ENCODE measurements at regions not wholly inside any gene's neighbourhood (a gene's known extent, or its start where the extent isn't known, plus 50 kb on each side); places are given as distances from the start of the nearest gene placed in this dataset.

DNA sequence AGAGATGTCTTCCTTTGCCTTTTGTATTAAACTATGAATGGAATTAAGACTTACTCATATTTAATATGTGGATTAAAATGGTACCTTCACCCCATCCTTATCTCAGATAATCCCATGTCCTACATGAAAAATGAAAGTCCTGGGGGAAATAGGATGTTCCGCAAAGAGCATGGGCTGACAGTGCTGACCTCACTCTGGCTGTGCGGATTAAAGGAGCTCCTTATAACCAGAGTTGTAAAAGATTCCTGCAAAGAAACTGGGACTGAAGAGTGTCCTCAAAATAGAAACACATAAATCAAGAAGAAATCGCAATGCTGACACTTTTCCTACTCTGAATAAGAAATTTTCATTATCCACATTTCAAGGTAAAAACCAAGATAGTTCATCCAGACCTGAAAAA lies 384.5 kb downstream of the LIG4 start:
- TF ChIP-seq, protein P1, sequence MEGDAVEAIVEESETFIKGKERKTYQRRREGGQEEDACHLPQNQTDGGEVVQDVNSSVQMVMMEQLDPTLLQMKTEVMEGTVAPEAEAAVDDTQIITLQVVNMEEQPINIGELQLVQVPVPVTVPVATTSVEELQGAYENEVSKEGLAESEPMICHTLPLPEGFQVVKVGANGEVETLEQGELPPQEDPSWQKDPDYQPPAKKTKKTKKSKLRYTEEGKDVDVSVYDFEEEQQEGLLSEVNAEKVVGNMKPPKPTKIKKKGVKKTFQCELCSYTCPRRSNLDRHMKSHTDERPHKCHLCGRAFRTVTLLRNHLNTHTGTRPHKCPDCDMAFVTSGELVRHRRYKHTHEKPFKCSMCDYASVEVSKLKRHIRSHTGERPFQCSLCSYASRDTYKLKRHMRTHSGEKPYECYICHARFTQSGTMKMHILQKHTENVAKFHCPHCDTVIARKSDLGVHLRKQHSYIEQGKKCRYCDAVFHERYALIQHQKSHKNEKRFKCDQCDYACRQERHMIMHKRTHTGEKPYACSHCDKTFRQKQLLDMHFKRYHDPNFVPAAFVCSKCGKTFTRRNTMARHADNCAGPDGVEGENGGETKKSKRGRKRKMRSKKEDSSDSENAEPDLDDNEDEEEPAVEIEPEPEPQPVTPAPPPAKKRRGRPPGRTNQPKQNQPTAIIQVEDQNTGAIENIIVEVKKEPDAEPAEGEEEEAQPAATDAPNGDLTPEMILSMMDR (IDR thresholded peaks at IDR 0.05; ENCODE audit: borderline replicate concordance), result no peak
- Histone ChIP-seq H3K27ac (replicated peaks) (no peak overlapping the region), H3K36me3 (no peaks in the 10 kb centered on the region), H3K9me3 (replicated peaks) (no peaks in the 10 kb centered on the region), H3K4me3 (no peak overlapping the region), H3K4me1 (no peaks in the 10 kb centered on the region), H3K27me3 (ENCODE audit: low read depth) (peaks cover 5% of the 10 kb centered on the region)
- intact Hi-C loops (cut with micrococcal nuclease), result no loop called here
- DNase-seq, result no peak

GRCh38 chr13:107827840-107828549 lies 387.3 kb downstream of the LIG4 start:
- TF ChIP-seq, protein P1 (IDR thresholded peaks at IDR 0.05; ENCODE audit: borderline replicate concordance), result no peak
- DNase-seq, result no peak
- Histone ChIP-seq H3K27ac (replicated peaks) (no peak overlapping the region), H3K27me3 (ENCODE audit: low read depth) (peaks cover 2% of the 10 kb centered on the region), H3K36me3 (no peaks in the 10 kb centered on the region), H3K9me3 (replicated peaks) (no peaks in the 10 kb centered on the region), H3K4me3 (no peak overlapping the region), H3K4me1 (no peaks in the 10 kb centered on the region)
- intact Hi-C loops (cut with micrococcal nuclease), result no loop called here

DNA sequence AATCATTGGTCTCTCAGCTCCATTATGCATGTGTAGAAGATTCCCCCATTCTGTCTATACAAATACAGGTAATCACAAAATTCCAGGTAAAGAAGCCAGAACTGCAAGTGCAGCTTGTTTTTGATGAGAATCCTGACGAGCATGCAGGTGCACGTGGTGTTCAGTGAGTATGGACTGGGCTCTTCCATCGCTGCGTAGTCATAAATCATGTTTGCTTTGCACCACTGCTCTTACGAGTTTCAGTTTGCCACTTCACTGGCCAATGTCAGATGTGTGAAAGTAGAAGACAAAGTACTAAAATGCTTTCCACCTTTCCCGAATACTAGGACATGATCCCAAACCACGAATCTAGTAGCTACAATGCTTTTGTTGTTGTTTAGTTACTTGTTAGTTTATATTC lies 390.7 kb downstream of the LIG4 start:
- intact Hi-C loops (cut with micrococcal nuclease), result no loop called here
- DNase-seq, result no peak
- no peak overlapping the region for H3K27ac ChIP-seq (replicated peaks)

DNA sequence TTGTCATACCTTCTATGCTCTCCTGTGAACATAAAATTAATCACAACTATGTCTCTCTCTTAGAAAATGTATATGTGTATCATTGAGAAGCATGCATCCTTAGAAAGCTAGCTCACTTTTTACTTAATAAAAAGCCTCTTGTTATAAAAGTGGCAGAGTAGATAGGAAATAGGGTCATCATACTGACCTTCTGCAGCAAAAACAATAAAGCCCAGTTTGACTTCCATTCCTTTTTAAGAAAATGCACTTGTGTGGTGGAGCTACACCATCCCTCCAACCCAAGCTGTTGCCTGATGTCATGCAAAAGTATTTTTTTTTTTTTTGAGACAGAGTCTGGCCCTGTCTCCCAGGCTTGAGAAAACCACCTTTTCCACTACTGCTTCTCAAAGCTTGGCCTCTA lies 393.3 kb downstream of the LIG4 start:
- Histone ChIP-seq H3K27ac (replicated peaks) (no peak overlapping the region), H3K36me3 (no peaks in the 10 kb centered on the region), H3K4me3 (no peak overlapping the region), H3K4me1 (no peaks in the 10 kb centered on the region), H3K9me3 (replicated peaks) (no peaks in the 10 kb centered on the region), H3K27me3 (ENCODE audit: low read depth) (no peaks in the 10 kb centered on the region)
- DNase-seq, result no peak
- TF ChIP-seq, protein P1 (IDR thresholded peaks at IDR 0.05; ENCODE audit: borderline replicate concordance), result no peak
- intact Hi-C loops (cut with micrococcal nuclease), result no loop called here

More for the DNA sequence above, 390.7 kb downstream of the LIG4 start:
- Histone ChIP-seq H3K9me3 (replicated peaks) (no peaks in the 10 kb centered on the region), H3K36me3 (no peaks in the 10 kb centered on the region), H3K27me3 (ENCODE audit: low read depth) (no peaks in the 10 kb centered on the region), H3K4me1 (no peaks in the 10 kb centered on the region), H3K4me3 (no peak overlapping the region)
- TF ChIP-seq, protein P1 (IDR thresholded peaks at IDR 0.05; ENCODE audit: borderline replicate concordance), result no peak

DNA sequence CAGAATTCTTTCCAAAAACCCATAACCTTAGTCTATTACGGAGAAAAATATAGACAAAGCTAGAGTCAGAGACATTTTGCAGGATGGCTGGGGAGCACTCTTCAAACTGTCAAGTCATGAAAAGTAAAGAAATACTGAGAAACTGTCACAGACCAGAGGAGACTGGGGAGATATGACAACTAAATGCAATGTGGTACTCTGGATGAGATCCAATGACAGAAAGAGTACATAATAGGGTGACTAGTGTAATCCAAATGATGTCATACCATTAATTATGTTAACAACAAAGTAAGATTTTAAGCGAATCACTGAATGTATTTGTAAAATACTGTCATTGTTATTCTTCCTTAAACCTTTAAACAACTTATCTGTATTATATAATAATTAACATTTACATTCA lies 393.8 kb downstream of the LIG4 start:
- Histone ChIP-seq H3K27ac (replicated peaks) (no peak overlapping the region), H3K9me3 (replicated peaks) (no peaks in the 10 kb centered on the region), H3K27me3 (ENCODE audit: low read depth) (no peaks in the 10 kb centered on the region), H3K4me3 (no peak overlapping the region), H3K36me3 (no peaks in the 10 kb centered on the region), H3K4me1 (no peaks in the 10 kb centered on the region)
- intact Hi-C loops (cut with micrococcal nuclease), result no loop called here
- no peak for DNase-seq
- TF ChIP-seq, protein P1 (IDR thresholded peaks at IDR 0.05; ENCODE audit: borderline replicate concordance), result no peak

Data from left ventricle myocardium inferior (tissue), 1 donor.